ENCODE measurements at regions not wholly inside any gene's neighbourhood (a gene's known extent, or its start where the extent isn't known, plus 50 kb on each side); places are given as distances from the start of the nearest gene placed in this dataset.
"Not testable (repeated sequence)": the region's sequence is repeated elsewhere in the genome, so short reads cannot be mapped to it uniquely, and the experiment has no call there.

GRCh38 chr4:115178687-115179086 is 65.3 kb upstream of the NDST4 start:
- not testable (repeated sequence) for TF ChIP-seq CTCF (conservative IDR thresholded peaks at IDR 0.05; ENCODE audit: low read depth, low read length); POLR2A (IDR thresholded peaks at IDR 0.05; ENCODE audit: low read depth, low read length); RAD21 (IDR thresholded peaks at IDR 0.05; ENCODE audit: low read length); CEBPB (IDR thresholded peaks at IDR 0.05; ENCODE audit: low read depth, low read length); RFX5 (IDR thresholded peaks at IDR 0.05; ENCODE audit: low read depth, low read length); RCOR1 (IDR thresholded peaks at IDR 0.05; ENCODE audit: insufficient replicate concordance, low read length); USF2 (IDR thresholded peaks at IDR 0.05; ENCODE audit: low read depth, low read length); BHLHE40 (IDR thresholded peaks at IDR 0.05; ENCODE audit: low read depth, low read length); ELK1 (IDR thresholded peaks at IDR 0.05; ENCODE audit: borderline replicate concordance, low read depth, low read length)

Measured in IMR-90 (cell line).